Neural progenitor cell (in vitro differentiated cells): ENCODE measurements at regions not wholly inside any gene's neighbourhood (a gene's known extent, or its start where the extent isn't known, plus 50 kb on each side); places are given as distances from the start of the nearest gene placed in this dataset.
"Not testable (repeated sequence)": the region's sequence is repeated elsewhere in the genome, so short reads cannot be mapped to it uniquely, and the experiment has no call there.

Experiments
- DNase-seq: peaks from one replicate; pipeline ENCODE4 v3.0.0-alpha.2; 2016; ENCODE audit warnings: low spot score
- H2AFZ ChIP-seq: fragments of 200-600 bp; sonication (generic); replicated peaks from 2 replicates; pipeline ENCODE4 v1.6.1; 2016; ENCODE audit warnings: antibody characterized with exemption
- H3F3A ChIP-seq: fragments of 200-600 bp; sonication (generic); 2 replicates; pipeline ENCODE4 v1.6.1; 2016; ENCODE audit warnings: antibody characterized with exemption, low read depth
- H3K27ac ChIP-seq: fragments of 200-600 bp; sonication (generic); 2 replicates; pipeline ENCODE4 v1.5.1; 2016; ENCODE audit warnings: mild to moderate bottlenecking
- H3K27me3 ChIP-seq: fragments of 200-600 bp; sonication (generic); 2 replicates; pipeline ENCODE4 v1.6.1; 2016; ENCODE audit warnings: mild to moderate bottlenecking, moderate library complexity
- H3K36me3 ChIP-seq: fragments of 200-600 bp; sonication (generic); 2 replicates; pipeline ENCODE4 v1.5.1; 2016
- H3K4me1 ChIP-seq: fragments of 200-600 bp; sonication (generic); 2 replicates; pipeline ENCODE4 v1.6.1; 2016; ENCODE audit warnings: mixed run types
- H3K4me2 ChIP-seq: fragments of 200-600 bp; sonication (generic); 2 replicates; pipeline ENCODE4 v1.6.1; 2016
- H3K4me3 ChIP-seq: fragments of 200-600 bp; sonication (generic); 2 replicates; pipeline ENCODE4 v1.5.1; 2016
- H3K79me2 ChIP-seq: fragments of 200-600 bp; sonication (generic); 2 replicates; pipeline ENCODE4 v1.6.1; 2016; ENCODE audit warnings: low read depth
- H3K9ac ChIP-seq: fragments of 200-600 bp; sonication (generic); 2 replicates; pipeline ENCODE4 v1.6.1; 2016
- H3K9me3 ChIP-seq: fragments of 200-600 bp; sonication (generic); 2 replicates; pipeline ENCODE4 v1.5.1; 2016; ENCODE audit warnings: low read depth
- H4K20me1 ChIP-seq: fragments of 200-600 bp; sonication (generic); 2 replicates; pipeline ENCODE4 v1.6.1; 2016; ENCODE audit warnings: low read depth
- H3K27ac Mint-ChIP-seq: 3 replicates; pipeline ENCODE4 v1.8.0; 2021; ENCODE audit warnings: mixed read lengths
- H3K27me3 Mint-ChIP-seq: 2 replicates; pipeline ENCODE4 v1.8.0; 2022; ENCODE audit warnings: low read depth, mild to moderate bottlenecking, inconsistent platforms, moderate library complexity, mixed read lengths; ENCODE audit not compliant: insufficient read depth
- H3K36me3 Mint-ChIP-seq: 3 replicates; pipeline ENCODE4 v1.8.0; 2021; ENCODE audit warnings: mixed read lengths
- H3K4me1 Mint-ChIP-seq: 3 replicates; pipeline ENCODE4 v1.8.0; 2021; ENCODE audit warnings: mixed read lengths
- H3K4me3 Mint-ChIP-seq: 3 replicates; pipeline ENCODE4 v1.8.0; 2021; ENCODE audit warnings: mild to moderate bottlenecking, moderate library complexity, mixed read lengths
- H3K9me3 Mint-ChIP-seq: 3 replicates; pipeline ENCODE4 v1.8.0; 2020; ENCODE audit warnings: mixed read lengths
- EZH2 ChIP-seq: fragments of 200-600 bp; sonication (generic); IDR thresholded peaks from 2 replicates; pipeline ENCODE4 v1.6.1; 2017; ENCODE audit warnings: antibody characterized with exemption, mild to moderate bottlenecking, moderate library complexity
- EZH2phosphoT487 ChIP-seq: fragments of 200-600 bp; sonication (generic); IDR thresholded peaks from 2 replicates; pipeline ENCODE4 v1.6.1; 2017; ENCODE audit warnings: antibody characterized with exemption
- TF ChIP-seq, protein P1 (sequence below): fragments of 200-600 bp; sonication (generic); IDR thresholded peaks from 2 replicates; pipeline ENCODE4 v1.5.1; 2017; ENCODE audit warnings: antibody characterized with exemption, mild to moderate bottlenecking

DNA sequence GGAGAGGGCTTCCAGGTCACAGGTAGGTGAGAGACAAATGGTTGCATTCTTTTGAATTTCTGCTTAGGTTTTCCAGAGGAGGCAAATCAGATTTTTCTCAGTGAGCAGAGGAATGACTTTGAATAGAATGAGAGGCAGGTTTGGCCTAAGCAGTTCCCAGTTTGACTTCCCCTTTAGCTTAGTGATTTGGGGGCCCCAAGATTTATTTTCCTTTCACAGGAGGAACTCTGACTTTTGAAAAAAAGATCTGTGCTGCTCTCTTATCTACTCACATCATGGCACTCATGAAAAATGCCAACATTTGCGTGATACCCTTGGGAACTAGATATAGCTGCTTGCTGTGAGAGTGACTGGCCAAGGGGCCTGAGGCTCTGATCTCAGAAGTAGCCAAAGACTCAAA is 58.0 kb upstream of the EVL start:
- Histone ChIP-seq H2AFZ (no peak overlapping the region), H3K79me2 (peaks cover 20% of the 10 kb centered on the region), H3K36me3 (peaks cover 9% of the 10 kb centered on the region), H3K4me1 (no peaks in the 10 kb centered on the region), H3K9me3 (peaks cover 32% of the 10 kb centered on the region), H3F3A (no peaks in the 10 kb centered on the region), H3K27me3 (no peaks in the 10 kb centered on the region), H3K9ac (no peak overlapping the region), H4K20me1 (no peaks in the 10 kb centered on the region), H3K4me2 (no peak overlapping the region), H3K4me3 (no peak overlapping the region), H3K27ac (no peak overlapping the region)
- Mint-ChIP-seq H3K27me3 (no peaks in the 10 kb centered on the region), H3K27ac (no peak overlapping the region), H3K36me3 (peaks cover 42% of the 10 kb centered on the region), H3K9me3 (peaks cover 56% of the 10 kb centered on the region), H3K4me1 (no peaks in the 10 kb centered on the region), H3K4me3 (no peak overlapping the region)
- no peak for TF ChIP-seq EZH2
- TF ChIP-seq, protein P1, sequence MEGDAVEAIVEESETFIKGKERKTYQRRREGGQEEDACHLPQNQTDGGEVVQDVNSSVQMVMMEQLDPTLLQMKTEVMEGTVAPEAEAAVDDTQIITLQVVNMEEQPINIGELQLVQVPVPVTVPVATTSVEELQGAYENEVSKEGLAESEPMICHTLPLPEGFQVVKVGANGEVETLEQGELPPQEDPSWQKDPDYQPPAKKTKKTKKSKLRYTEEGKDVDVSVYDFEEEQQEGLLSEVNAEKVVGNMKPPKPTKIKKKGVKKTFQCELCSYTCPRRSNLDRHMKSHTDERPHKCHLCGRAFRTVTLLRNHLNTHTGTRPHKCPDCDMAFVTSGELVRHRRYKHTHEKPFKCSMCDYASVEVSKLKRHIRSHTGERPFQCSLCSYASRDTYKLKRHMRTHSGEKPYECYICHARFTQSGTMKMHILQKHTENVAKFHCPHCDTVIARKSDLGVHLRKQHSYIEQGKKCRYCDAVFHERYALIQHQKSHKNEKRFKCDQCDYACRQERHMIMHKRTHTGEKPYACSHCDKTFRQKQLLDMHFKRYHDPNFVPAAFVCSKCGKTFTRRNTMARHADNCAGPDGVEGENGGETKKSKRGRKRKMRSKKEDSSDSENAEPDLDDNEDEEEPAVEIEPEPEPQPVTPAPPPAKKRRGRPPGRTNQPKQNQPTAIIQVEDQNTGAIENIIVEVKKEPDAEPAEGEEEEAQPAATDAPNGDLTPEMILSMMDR: no peak
- TF ChIP-seq EZH2phosphoT487: no peak
- no peak for DNase-seq

DNA sequence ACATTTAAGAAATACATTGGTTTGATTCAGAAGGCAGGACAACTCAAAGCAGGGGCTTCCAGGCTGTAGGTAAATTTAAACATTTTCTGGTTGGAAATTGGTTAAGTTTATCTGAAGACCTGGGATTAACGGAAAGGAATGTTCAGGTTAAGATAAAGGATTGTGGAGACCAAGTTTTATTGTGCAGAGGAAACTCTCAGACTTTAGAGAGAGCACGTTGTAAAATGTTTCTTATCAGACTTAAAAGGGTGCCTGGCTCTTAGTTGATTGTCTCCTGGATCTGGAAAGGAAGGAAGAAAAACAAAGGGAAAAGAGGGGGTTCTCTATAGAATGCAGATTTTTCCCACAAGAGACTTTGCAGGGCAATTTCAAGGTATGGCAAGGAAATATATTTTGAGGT is 55.4 kb upstream of the EVL start:
- not testable (repeated sequence) for H3K27me3 Mint-ChIP-seq, H3K4me3 Mint-ChIP-seq, H3K36me3 ChIP-seq, H3K27me3 ChIP-seq, DNase-seq, H3K9ac ChIP-seq, H3K4me2 ChIP-seq, H3K27ac Mint-ChIP-seq, H3K27ac ChIP-seq, H2AFZ ChIP-seq, H3K9me3 ChIP-seq, H3K4me3 ChIP-seq, H3K4me1 Mint-ChIP-seq, H3K4me1 ChIP-seq, H4K20me1 ChIP-seq, H3F3A ChIP-seq
- peaks cover 54% of the 10 kb centered on the region for H3K9me3 Mint-ChIP-seq
- peaks cover 33% of the 10 kb centered on the region for H3K79me2 ChIP-seq
- H3K36me3 Mint-ChIP-seq: peaks cover 52% of the 10 kb centered on the region

GRCh38 chr14:100010679-100011078 is 54.5 kb upstream of the EVL start:
- H3K4me3 ChIP-seq: no peak overlapping the region
- H3K9me3 Mint-ChIP-seq: peaks cover 47% of the 10 kb centered on the region
- H3K9me3 ChIP-seq: peaks cover 2% of the 10 kb centered on the region
- no peak overlapping the region for H3K27ac ChIP-seq
- no peak overlapping the region for H3K27ac Mint-ChIP-seq
- H3K4me1 ChIP-seq: no peaks in the 10 kb centered on the region
- H3K4me3 Mint-ChIP-seq: no peak overlapping the region
- no peaks in the 10 kb centered on the region for H3K4me1 Mint-ChIP-seq
- no peak overlapping the region for H3K9ac ChIP-seq
- peaks cover 3% of the 10 kb centered on the region for H3K27me3 Mint-ChIP-seq
- TF ChIP-seq EZH2phosphoT487 (no peak), EZH2 (no peak)
- TF ChIP-seq, protein P1: no peak
- peaks cover 45% of the 10 kb centered on the region for H3K36me3 Mint-ChIP-seq
- H4K20me1 ChIP-seq: no peaks in the 10 kb centered on the region
- H3K27me3 ChIP-seq: no peaks in the 10 kb centered on the region
- H2AFZ ChIP-seq: no peak overlapping the region
- no peaks in the 10 kb centered on the region for H3K36me3 ChIP-seq
- H3F3A ChIP-seq: no peaks in the 10 kb centered on the region
- H3K4me2 ChIP-seq: no peak overlapping the region
- no peak for DNase-seq
- peaks cover 37% of the 10 kb centered on the region for H3K79me2 ChIP-seq

DNA sequence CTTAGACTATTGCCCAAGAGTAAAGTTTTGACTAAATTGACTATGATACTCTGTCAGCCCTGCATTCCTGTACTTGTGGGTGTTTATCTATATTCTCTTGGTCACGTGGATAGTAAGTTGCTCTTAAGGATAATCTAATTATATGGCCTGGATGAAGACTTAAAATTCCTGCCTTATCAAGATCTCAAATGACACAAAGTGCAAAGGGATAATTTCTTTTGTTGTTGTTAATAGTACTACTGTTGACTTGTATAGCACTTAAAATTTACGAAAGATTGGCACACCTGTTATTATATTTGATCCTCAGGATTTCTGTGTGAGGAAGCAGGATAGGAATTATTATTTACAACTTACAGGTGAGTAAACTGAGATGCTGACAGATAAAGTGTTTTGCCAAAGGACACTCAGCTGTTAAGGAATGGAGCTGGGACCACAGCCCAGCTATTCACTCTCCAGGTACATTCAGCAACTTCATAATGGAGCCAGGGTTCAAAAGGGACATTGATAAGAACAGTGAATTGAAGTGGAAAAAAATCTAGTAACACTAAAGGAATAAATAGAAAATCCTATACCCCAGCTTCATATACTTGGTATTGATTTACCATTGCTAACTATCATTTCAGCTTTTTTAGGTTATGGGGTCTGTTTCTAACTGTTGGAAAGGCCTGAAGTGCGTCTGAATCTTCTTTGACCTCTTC is 53.4 kb upstream of the EVL start:
- no peaks in the 10 kb centered on the region for H3K36me3 ChIP-seq
- TF ChIP-seq, protein P1: no peak
- TF ChIP-seq EZH2 (no peak), EZH2phosphoT487 (no peak)
- no peak overlapping the region for H3K27ac ChIP-seq
- no peak overlapping the region for H3K4me3 Mint-ChIP-seq
- DNase-seq: no peak
- no peak overlapping the region for H3K27ac Mint-ChIP-seq
- H3K79me2 ChIP-seq: peaks cover 37% of the 10 kb centered on the region
- H3F3A ChIP-seq: no peaks in the 10 kb centered on the region
- peaks cover 3% of the 10 kb centered on the region for H3K27me3 Mint-ChIP-seq
- peaks cover 6% of the 10 kb centered on the region for H4K20me1 ChIP-seq
- peaks cover 43% of the 10 kb centered on the region for H3K36me3 Mint-ChIP-seq
- no peak overlapping the region for H2AFZ ChIP-seq
- H3K9me3 ChIP-seq: no peaks in the 10 kb centered on the region
- H3K4me2 ChIP-seq: no peak overlapping the region
- H3K27me3 ChIP-seq: no peaks in the 10 kb centered on the region
- H3K4me1 ChIP-seq: no peaks in the 10 kb centered on the region
- no peaks in the 10 kb centered on the region for H3K4me1 Mint-ChIP-seq
- no peak overlapping the region for H3K9ac ChIP-seq
- peaks cover 39% of the 10 kb centered on the region for H3K9me3 Mint-ChIP-seq
- no peak overlapping the region for H3K4me3 ChIP-seq
